H7 (cell line): ENCODE measurements at regions not wholly inside any gene's neighbourhood (a gene's known extent, or its start where the extent isn't known, plus 50 kb on each side); places are given as distances from the start of the nearest gene placed in this dataset.

ENCODE experiments used
- DNase-seq: peaks from one replicate; pipeline ENCODE4 v3.0.0; 2012
- H3K27me3 ChIP-seq: 2 replicates; pipeline ENCODE4 v1.6.0; 2011; ENCODE audit warnings: mild to moderate bottlenecking, low read length; ENCODE audit not compliant: control insufficient read depth, insufficient read depth
- H3K36me3 ChIP-seq: replicated peaks from 2 replicates; pipeline ENCODE4 v1.5.1; 2011; ENCODE audit warnings: low read length; ENCODE audit not compliant: control insufficient read depth, insufficient read depth
- H3K4me3 ChIP-seq: 2 replicates; pipeline ENCODE4 v1.5.1; 2011; ENCODE audit warnings: low read depth, mild to moderate bottlenecking, control low read depth, low read length, moderate library complexity; ENCODE audit not compliant: insufficient read depth

DNA sequence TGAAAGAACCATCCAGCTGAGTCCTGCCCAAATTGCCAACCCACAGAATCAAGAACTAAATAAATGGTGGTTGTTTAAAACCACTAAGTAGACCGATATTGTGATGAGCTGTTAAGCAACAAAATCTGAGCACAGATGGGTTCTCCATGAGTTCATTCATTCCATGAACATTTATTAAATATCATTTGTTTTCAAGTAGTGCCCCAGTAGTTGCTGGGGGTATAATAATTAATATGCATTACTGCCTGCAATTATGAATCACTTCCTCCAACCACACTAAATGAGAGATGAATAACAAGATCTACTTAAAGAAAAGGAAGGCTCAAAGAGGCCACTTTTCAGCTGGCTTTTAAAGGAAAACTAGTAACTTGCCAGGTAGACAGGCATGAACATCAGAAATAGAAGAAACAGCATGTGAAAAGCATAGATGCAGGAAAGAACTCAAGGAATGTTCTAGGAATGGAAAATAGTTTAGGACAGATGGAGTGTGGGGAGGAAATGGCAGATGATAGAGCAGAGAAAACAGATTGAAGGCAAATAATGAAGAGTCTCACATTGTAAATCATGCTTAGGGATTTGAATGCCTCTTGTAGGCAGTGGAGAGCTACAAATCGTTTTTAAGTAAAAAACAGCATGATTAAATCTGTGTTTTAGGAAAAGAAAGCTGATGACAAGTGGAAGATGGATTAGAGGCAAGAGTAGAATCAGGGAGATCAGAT, 641.7 kb upstream of the DIPK2B start:
- Histone ChIP-seq H3K4me3 (no peak overlapping the region), H3K36me3 (peaks cover 31% of the 10 kb centered on the region), H3K27me3 (no peaks in the 10 kb centered on the region)
- no peak for DNase-seq

DNA sequence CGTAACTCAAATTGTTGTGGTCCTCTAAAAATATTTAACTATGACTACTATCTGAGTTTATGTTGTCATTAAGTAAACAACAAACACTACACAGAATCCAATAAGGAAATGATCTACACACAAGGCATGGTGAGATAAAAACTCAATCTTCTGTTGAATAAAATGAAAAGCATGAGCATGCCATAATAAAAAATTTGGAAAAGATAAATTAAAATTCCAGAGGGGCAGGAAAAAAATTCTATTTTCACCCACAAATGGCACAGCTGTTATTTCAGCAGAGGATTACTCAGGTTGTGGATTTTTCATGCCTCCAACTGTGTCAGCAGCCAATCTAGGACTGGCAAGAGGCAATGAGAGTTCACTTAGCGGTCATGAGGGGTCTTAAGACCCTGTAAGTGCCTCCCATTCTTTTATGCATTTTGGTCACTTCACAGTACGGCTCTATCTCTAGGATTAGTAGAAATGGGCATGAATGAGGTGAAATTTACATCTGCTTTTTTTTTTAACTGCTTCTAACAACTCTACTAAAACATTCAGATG, 639.8 kb upstream of the DIPK2B start:
- H3K4me3 ChIP-seq = no peak overlapping the region
- H3K36me3 ChIP-seq = peaks cover 19% of the 10 kb centered on the region
- no peaks in the 10 kb centered on the region for H3K27me3 ChIP-seq
- no peak for DNase-seq

DNA sequence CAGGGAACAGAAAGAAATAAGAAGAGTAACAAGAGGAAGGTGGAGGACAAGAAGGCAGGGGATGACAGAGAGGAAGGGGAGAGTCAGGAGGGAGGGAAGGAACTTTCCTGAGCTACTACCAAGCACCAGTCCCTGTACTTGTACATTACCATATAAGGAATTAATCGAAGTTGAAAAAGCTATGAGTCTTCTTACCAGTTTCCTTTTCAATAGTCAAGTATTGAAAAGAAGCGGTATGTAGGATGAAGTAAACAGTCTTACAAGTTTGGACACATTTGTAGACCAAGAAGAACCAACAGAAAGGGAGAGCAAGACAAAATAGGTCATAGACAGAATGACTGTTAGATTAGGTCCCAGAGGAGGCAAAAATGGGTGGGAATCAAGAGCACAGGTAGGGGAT, 629.7 kb upstream of the DIPK2B start:
- no peak for DNase-seq

GRCh38 chrX:45824471-45824870, 623.8 kb upstream of the DIPK2B start:
- DNase-seq = peak; percentile 19
- Histone ChIP-seq H3K36me3 (peaks cover 9% of the 10 kb centered on the region), H3K27me3 (no peaks in the 10 kb centered on the region), H3K4me3 (no peak overlapping the region)

More for the DNA sequence above, 629.7 kb upstream of the DIPK2B start:
- peaks cover 4% of the 10 kb centered on the region for H3K36me3 ChIP-seq
- no peak overlapping the region for H3K4me3 ChIP-seq
- H3K27me3 ChIP-seq = no peaks in the 10 kb centered on the region

GRCh38 chrX:45823536-45823935, 622.9 kb upstream of the DIPK2B start:
- DNase-seq = no peak
- Histone ChIP-seq H3K36me3 (peaks cover 11% of the 10 kb centered on the region), H3K27me3 (no peaks in the 10 kb centered on the region), H3K4me3 (no peak overlapping the region)

DNA sequence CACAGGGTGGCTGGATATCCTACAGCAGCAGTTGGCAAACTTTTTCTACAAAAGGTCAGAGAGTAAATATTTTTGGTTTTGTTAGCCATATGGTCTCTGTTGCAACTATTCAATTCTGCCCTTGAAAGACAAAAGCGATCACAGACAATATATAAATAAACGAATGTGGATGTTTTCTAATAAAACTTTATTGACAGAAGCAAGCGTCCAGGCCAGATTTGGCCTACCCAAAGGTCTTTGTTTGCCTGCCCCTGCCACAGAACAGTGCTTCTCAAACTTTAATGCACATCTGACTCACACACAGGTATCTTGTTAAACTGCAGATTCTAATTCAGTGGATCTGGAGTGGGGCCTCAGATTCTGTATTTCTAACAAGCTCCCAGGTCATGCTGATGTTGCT, 621.4 kb upstream of the DIPK2B start:
- peaks cover 8% of the 10 kb centered on the region for H3K36me3 ChIP-seq
- no peak for DNase-seq
- H3K4me3 ChIP-seq = no peak overlapping the region
- no peaks in the 10 kb centered on the region for H3K27me3 ChIP-seq

DNA sequence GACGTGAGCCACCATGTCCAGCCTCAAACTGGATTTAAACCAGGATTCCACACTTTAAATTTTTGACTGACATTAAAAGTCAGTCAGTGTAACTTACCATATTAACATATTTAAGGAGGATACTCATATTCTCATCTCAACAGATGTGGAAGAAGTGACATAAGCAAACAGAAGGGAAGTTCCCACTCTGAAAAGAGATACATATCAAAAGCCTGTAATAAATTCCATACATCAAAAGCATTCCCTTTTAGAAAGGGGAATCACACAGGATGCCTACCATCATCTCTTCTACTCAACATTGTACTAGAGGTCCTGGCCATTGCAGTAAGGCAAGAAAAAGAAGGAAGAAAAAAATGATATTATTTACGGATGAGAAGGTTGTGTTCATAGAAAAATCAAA, 618.2 kb upstream of the DIPK2B start:
- no peaks in the 10 kb centered on the region for H3K27me3 ChIP-seq
- no peak overlapping the region for H3K4me3 ChIP-seq
- peaks cover 5% of the 10 kb centered on the region for H3K36me3 ChIP-seq
- DNase-seq = no peak

DNA sequence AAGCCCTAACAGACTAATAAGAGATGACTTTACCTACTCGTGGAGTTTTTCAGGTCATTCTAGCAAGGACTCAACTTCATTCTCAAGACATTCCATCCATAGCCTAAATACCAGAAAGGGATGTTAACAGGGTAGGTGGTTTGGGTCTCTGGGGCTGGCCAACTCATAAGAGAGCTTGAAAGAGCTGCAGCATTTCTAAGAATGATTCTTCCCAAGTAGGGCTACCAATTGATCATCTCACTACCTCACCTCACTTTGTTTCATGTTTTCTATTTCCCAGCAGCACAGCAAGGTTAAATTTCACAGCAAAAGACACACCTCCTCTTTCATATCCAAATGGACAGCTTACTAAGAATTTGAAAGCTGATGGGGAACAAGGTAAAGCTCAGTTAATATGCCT, 614.8 kb upstream of the DIPK2B start:
- Histone ChIP-seq H3K4me3 (no peak overlapping the region), H3K27me3 (no peaks in the 10 kb centered on the region), H3K36me3 (peaks cover 4% of the 10 kb centered on the region)
- DNase-seq = no peak

DNA sequence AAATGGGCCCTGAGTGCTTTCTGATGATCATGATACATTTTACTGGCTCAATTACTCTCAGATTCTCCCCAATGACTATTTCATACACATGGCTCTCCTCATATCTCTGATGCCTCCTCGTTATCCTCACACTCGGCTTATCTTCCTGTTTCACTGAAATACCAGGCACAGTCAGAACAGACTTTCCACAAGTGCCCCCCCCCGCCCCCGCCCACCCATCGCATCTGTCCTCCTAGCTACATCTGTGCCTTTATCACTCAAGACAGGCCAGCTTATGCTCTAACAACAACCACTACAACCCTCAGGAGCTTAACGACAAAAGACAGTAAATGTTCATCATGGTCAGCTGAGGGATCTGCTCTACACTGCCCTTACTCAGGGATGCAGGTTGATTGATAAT, 610.6 kb upstream of the DIPK2B start:
- no peak for DNase-seq
- Histone ChIP-seq H3K27me3 (no peaks in the 10 kb centered on the region), H3K36me3 (no peaks in the 10 kb centered on the region; the same call in none of the 2 replicates), H3K4me3 (no peak overlapping the region)

DNA sequence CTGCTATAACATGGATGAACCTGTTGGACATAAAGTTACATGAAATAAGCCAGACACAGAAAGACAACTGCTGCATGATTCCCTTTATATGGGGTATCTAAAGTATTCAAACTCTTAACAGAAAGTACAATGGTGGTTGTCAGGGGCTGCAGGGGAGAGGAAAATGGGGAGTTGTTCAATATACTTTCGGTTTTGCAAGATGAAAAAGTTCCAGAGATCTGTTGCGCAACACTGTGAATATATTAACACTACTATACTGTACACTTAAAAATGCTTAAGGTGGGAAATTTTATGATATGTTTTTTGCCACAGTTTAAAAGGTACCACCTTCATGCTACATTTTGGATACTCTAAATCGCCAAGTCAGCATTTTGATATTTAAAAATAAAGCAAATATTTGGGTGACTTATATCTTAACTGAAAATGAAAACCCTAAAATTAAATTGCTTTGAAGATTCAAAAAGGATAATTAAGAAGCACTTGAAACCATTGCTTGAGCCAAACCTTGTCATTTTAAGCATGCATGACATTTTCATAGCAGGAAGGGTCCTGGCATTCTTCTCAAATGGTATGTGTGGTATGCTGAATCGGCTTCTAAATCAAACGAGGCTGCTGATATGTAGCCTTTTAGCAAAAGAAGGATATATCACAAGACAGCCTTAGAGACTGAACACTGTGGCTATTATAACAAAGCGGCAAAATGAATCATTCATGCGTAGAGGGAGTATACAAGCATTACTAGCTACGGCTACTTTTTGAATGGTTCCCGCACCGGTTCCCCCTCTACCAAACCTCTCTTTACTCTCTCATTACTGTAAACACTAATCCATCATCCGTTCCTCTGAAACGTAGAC, 607.1 kb upstream of the DIPK2B start:
- Histone ChIP-seq H3K4me3 (no peak overlapping the region), H3K36me3 (no peaks in the 10 kb centered on the region), H3K27me3 (no peaks in the 10 kb centered on the region)
- DNase-seq = no peak

DNA sequence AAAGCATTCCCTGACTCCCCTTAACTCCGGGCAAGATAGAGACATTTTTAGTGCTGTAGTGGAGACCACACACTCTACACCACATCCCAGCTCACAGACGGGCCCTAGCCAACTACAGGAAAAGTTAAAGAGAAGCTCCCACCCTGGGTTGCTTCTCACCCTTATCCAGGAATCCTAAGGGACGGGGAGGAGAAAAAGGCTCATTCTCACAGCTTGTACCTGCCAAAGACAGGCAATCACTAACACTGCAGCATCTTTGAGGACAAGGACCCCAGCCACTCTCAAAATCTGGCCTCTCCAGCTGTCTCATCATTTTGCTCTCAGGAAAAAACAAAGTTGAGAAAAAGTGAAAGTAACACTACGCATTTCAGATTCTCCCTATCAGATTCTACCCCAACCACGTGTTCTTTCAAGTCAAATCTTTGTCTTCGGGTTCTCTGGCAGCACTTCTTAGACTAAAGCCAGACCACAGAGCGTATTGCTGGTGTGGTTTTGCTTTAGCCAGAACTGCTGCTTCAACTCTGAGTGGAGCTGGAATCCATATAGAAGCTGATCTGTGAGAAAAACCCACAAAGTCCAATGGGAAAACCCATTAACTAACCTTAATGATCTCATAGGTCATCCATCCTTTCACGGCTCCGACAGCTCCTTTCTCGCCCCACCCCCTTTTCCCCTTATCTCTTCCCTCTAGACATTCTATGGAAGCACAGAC, 605.9 kb upstream of the DIPK2B start:
- H3K4me3 ChIP-seq = no peak overlapping the region
- no peak for DNase-seq
- no peaks in the 10 kb centered on the region for H3K27me3 ChIP-seq
- H3K36me3 ChIP-seq = no peaks in the 10 kb centered on the region

- Histone ChIP-seq H3K4me3 (no peak overlapping the region), H3K27me3 (no peaks in the 10 kb centered on the region), H3K36me3 (no peaks in the 10 kb centered on the region)
- no peak for DNase-seq
Observed at GRCh38 chrX:45804276-45804675, 603.6 kb upstream of the DIPK2B start.

DNA sequence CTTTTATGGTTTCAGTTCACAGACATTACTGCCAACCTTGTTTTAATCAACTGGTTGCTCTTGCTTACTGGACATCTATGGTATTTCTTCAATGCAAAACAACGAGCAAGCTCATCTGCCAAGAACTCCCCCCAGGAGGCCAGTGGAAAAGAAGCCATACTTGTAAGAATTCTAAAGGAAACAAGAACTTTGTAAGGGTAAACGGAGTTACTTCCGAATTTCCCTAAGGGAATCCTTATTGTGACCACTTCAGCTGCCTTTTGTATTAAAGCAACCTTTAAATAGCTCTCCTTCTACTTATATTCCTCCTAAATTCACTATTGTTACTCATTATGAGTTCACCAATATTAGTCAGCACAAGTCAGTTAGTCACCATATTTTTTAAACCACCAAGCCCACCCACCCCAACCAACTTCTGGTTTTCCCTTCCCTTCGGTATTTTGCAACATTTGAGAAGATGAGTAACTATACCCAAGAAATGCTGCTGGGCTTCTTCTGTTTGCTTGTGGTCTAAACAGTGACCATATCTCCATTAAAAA, 602.8 kb upstream of the DIPK2B start:
- Histone ChIP-seq H3K4me3 (no peak overlapping the region), H3K36me3 (no peaks in the 10 kb centered on the region), H3K27me3 (no peaks in the 10 kb centered on the region)
- no peak for DNase-seq

DNA sequence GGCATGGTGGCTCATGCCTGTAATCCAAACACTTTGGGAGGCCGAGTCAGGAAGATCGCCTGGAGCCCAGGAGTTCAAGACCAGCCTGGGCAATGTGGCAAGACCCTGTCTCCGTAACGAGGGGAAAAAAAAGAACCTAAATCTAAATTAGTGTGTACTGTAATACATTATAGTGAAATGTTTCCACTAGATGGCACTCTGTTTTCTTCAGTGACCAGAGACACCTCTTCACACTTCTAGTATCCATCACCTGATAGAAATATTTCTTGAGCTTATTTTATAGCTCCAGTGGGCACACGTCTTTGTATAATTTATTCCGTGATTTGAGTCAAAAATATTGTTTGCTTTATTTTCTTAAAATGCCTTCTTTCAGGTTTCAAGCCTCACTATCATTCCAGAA, 600.9 kb upstream of the DIPK2B start:
- no peaks in the 10 kb centered on the region for H3K27me3 ChIP-seq
- H3K36me3 ChIP-seq = no peaks in the 10 kb centered on the region
- no peak for DNase-seq
- no peak overlapping the region for H3K4me3 ChIP-seq
